GM18519 (cell line): ENCODE measurements at regions not wholly inside any gene's neighbourhood (a gene's known extent, or its start where the extent isn't known, plus 50 kb on each side); places are given as distances from the start of the nearest gene placed in this dataset.

Source experiments
- ATAC-seq: cut with Tn5 transposase; IDR thresholded peaks from one replicate; pipeline ENCODE4 v1.9.1; 2021; ENCODE audit warnings: mild to moderate bottlenecking, moderate library complexity; ENCODE audit not compliant: unreplicated experiment, low FRiP score

DNA sequence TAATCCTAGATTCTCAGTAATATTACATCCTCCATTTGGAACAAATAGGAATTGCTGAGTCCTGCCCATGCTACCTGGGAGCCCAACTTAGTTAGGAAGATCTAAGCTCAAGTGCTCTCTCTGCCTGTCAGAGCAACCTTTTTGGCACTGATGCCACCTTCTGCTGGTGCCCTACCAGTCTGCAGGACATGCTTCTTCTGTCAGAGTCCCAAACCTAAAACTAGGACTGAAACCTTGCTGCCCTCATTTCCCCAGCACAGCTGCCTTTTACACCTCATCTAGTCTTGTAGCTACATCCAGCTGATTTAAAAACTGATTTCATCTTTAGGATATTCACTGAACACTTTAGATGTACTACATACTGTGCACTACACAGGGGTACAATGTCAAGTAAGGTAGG, 118.7 kb downstream of the LYPLAL1 start:
- ATAC-seq: no peak

DNA sequence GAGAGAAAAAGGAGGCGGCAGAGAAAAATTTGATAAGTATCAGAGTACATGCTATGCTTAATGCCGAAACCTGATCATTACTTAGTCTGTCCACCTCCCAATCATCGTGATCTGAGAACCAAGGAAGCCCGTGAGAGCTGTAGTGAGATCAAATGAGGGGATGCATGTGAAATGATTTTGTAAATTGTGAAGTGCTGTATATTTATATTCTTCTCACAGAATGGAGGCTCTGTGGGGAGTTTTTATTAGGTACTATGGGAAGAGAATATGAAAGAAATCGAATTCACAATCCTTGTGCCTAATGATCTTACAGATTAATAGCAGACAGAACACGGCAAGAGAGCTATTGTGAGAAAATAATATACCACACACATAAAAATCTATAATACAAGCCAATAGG, 115.5 kb downstream of the LYPLAL1 start:
- no peak for ATAC-seq

DNA sequence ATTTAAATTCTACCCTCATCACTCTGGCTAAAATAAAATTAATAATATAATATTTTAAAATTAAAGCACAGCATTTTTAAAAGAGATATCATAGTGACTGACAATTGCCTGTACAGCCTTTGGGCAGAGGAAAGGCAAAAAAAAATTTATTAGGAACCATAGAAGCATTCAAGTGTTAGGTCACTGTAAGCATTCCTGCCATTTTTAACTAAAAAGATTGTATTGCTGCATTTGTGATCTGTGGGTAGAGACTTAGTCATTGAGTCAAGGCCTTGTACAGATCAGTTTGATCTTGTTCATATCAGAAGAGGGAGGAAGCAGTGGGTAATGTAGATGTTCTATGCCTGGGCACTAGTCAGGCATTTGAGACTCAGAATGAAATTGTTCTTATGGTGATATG, 109.9 kb downstream of the LYPLAL1 start:
- no peak for ATAC-seq

DNA sequence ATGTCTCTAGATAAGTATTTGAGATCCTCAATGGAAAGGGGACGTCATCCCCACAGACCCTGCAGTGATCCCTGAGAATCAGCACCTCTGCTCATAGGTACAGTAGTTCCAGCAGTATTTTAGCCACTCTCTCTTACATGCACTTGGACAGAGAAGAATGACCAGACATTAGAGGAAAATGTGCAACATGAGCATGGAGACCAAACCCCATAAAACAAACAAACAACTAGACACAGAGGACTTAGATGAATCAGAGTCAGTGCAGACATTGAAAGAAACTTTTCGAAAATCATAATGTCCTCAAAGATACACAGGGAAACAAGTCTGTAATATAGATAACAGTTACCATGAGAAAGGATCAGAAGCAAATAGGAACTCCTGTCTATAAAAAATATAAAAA, 108.2 kb downstream of the LYPLAL1 start:
- ATAC-seq: no peak

DNA sequence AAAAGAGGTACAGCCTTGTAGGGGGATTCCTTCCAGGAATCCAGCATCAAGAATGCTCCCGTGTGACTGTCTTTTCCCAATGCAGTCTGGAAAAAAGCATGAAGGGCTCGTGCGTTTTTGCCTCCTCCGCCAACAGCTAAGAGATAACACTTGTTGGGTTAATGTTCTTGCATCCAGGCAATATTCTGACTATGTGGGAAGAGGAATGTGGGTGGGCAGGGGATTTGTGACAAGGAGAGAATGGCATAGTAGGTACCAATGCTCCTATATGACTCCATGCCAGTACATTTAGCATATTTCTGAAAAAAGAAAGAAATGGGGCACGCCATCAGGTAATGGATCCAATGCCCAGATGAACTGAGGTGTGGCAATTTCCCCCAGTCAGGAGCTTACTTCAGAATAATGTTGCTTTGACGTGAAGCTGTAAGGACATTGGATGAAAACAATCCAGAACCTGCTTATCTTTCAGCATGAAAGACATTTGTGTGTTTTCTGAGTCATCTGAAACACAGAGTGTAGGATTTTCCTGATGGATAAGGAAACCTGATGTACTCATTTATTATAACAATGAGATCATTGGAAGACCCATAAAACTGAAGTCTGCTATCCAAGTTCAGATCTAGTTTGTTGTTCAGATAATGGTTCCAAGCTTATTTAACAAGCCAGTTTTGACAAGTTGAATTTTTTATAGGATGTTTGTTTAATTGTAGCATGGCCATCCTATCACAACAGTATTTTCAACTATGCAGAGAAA, 105.5 kb downstream of the LYPLAL1 start:
- ATAC-seq: no peak

DNA sequence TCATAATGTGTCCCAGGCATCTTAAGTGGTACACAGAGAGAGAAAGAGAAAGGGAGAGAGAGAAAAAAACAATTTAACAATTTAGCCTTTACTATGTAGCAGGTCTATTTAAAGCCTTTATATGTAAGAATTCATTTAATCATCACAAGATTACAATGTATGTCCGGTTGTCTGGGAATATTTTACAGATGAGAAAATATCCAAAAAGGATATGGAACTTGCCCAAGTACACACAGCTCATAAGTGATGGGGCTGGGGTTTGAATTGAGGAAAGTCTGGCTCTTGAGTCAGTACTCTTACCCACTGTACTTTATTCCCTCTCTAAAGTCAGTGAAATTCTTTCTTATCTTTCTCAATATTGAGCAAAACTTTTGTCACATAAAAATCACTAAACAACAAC, 104.6 kb downstream of the LYPLAL1 start:
- ATAC-seq: no peak

DNA sequence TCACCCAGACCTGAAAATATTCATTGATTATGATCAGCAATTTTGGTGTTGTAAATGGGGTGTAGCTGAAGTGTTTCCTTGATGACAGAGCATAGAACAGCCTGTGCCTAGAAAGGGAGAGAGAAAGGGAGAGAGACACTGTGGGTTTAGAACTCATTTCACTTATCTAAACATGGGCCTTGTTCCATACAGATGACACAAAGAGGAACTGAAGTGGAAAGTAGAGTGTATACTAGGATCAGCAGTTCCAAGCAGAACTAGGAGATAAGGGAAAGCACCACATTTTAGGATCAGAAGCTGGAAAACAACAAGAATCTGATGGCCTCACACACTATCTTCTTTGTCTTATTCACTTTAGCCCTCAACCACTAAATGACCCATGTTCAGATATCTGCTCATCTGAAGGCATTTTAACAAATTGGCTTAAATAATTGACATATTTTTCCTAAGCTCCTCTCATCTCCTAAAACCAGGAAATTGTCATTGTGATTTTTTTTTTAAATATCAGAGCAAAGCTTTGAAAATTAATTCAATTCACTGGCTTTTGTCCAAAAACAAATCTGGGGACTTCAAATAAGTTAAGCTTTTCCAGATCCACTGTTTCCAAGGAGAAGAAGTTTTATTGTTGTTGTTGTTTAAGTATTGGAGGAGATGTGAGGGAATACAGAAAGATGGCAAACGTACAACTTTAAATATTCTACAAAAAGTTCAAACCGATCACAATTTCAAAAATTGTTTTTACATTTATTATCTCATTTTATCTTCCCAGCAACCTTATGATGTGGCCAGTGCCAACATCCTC, 103.8 kb downstream of the LYPLAL1 start:
- ATAC-seq: no peak

DNA sequence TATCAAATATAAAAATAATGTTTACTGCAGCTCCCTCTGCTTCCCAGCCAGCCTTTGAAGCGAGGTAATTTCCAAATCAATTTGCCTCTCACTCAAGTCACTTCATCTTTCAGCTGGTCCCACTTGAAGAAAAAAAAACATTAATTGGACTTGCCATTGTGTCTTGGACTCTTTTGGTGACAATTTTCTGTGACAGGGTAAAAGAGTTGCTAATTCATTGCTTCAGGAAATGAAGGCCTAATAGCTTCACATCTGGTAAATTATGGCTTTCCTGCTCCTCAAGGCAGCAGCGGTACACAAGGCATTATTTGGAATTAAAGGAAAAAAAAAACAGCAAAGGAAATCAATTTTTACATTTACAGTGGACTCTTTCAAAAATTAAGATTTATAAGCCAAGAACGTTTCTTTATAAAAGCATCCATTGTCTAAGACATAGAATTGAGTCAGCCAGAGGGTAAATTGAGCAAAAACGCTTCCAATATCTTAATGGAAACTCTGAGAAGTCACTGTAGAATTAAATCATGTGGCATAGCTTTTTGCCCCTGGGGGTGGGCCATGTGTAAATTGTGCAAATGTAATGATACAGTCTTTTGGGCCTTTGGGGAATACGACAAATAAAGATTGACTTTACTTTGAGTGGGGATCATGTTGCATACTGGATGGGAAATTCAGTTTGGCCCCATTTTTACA, 102.5 kb downstream of the LYPLAL1 start:
- ATAC-seq: no peak

DNA sequence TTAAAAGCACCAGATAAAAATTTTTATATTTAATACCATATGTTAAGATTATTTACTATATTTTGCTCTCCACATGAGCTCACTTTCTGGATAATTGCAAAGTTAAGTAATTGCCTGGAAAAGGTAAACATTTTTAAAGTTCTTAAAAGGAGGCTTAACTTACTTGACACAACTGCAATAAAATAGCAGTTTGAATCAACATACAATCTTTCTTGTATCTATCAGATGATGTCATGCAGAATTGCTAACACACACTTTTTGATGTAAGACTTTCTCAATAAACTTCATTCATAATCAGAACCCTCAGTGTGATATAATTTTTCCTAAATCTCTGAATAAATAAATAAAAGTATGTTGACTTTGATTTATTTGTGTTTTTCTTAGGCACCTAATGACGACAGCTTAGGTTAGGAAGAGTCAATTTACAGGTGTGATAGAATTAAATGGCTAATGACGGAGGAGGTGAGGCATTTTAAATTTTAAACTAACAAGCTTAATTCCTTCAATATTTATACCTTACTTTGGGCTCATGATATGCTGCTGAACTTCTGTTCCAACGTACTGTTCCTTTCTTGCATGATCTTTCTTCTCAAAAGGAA, 99.5 kb downstream of the LYPLAL1 start:
- ATAC-seq: no peak

DNA sequence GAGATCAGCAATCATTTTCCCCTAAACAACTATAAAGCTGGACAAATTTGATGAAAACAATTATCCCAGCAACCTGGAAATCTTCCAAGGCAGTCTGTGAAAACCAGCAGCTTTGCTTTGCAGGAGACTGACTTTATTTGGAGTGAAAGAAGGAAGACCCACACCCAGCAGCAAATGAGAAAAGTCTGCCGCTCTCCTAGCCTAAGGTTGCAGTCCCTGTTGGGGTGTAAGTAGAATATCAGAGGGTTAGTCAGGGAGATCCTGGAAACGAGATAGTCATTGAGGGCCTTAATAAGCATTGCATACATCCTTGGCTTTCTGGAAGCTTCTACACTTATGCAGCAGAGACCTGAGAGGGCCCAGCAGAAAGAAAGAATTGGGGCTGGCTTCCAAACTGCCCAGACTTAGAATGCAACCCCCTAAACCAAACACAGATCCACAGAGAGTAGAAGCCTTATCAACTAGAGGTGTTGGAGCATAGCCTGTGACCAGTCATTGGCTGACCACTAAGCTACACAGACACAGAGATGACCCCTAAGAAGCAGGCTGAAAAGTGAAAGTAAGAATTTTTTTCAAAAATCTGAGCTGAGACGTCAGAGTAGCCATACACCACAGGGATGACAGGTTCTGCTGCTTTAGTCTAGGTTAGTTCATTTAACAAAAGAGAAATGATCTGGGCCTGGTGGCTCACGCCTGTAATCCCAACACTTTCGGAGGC, 98.3 kb downstream of the LYPLAL1 start:
- no peak for ATAC-seq

DNA sequence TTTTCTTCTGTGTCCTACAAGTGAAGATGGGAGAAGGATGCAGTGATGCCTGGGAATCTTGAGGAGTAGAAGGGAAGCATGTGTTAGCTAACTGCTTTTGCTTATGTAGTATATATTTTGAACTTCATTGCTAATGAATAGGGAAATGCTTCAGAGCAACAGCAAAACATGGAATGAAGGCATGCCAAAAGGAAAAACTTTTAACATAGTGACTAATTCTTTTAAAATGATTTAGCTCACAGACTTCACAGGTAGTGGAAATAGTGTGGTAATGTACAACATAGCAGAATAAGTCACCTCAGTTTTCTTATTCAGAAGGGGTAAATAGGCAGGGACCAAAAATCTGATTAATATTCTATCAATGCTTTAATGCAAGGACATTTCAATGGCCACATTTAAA, 95.5 kb downstream of the LYPLAL1 start:
- ATAC-seq: no peak

DNA sequence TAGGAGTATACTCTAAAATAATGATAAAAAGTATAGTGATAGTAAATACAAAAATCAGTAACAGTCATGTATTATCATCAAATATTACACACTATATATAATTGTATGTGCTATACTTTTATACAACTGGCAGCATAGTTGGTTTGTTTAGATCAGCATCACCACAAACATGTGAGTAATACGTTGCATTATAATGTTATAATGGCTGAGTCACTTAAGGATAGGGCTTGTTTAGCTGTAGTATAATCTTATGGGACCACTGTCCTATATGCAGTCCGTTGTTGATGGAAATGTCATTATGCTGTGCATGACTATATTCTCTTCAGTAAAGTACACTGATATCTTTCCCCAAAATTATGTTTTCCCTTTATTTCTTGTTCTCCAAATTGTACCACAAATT, 92.8 kb downstream of the LYPLAL1 start:
- no peak for ATAC-seq

DNA sequence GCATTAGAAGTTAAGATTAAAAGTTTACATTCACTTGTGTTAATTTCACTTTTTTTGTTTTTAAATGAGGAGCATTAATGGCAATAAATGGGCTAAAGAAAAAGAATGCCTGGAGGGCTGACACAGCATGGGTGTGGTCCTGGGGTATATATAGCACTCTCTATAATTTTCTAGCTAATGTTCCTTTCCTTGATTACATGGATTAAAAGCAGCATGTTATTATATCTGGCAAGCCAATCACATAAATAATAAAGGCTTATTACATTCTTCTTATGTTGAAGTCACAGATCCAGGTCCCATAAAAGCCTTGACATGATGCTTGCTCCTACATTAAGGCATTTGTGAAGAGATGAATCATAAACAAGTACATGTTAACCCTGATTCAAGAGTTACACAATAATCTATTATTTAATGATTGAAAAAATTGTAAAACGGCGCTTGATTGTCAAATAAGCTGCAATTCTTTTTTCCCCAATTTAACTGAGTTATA, 91.4 kb downstream of the LYPLAL1 start:
- no peak for ATAC-seq

DNA sequence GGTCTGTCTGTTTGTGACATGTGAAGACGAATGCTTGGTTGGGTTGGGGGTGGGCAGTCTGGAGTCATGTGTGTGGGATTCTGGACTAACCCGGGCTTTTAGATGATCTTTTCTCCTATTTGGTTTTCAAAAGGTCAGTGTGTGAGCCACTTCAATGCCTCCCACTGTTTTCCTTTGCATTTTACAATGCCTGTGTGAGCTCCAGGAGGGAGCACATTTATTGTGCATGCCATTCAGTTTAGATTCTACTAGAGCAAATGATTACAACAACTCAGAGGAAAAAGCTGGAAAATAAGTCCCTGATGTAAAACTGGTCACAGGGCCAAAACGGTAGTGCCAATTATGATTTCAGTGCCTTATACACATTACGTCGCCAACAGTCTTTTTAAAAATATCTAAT, 90.9 kb downstream of the LYPLAL1 start:
- ATAC-seq: no peak
